ENCODE measurements at regions not wholly inside any gene's neighbourhood (a gene's known extent, or its start where the extent isn't known, plus 50 kb on each side); places are given as distances from the start of the nearest gene placed in this dataset.

GRCh38 chr3:64464955-64465354 lies 222.8 kb downstream of the ADAMTS9 start:
- H3K9me3 Mint-ChIP-seq = peaks cover 2% of the 10 kb centered on the region
- H3K36me3 Mint-ChIP-seq = no peaks in the 10 kb centered on the region
- H3K27ac Mint-ChIP-seq = no peak overlapping the region
- H3K4me3 Mint-ChIP-seq = no peak overlapping the region
- peaks cover 41% of the 10 kb centered on the region for H3K27me3 Mint-ChIP-seq
- ATAC-seq = no peak
- H3K4me1 Mint-ChIP-seq = peaks cover 8% of the 10 kb centered on the region

DNA sequence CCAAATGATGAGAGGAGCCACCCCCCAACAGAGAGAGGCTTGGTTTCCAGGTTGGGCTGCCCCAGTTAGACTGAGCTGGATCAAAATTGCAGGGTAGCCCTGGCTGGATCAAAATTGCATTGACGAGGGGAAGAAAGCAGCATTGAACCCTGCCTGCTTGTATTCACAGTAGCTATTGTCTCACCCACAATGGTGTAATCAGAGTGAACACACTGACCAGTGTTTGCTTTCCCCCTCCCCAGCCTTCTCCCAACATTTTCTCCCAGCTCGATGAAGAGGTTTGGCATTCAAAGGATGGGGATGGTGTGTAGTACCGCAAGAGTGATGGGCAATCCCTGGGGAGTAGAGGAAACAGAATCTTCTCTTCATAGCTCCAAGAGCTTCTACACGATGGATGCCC lies 223.8 kb downstream of the ADAMTS9 start:
- no peak for ATAC-seq
- Mint-ChIP-seq H3K9me3 (peaks cover 2% of the 10 kb centered on the region), H3K27ac (no peak overlapping the region), H3K27me3 (peaks cover 36% of the 10 kb centered on the region), H3K4me1 (peaks cover 8% of the 10 kb centered on the region), H3K36me3 (no peaks in the 10 kb centered on the region), H3K4me3 (no peak overlapping the region)

DNA sequence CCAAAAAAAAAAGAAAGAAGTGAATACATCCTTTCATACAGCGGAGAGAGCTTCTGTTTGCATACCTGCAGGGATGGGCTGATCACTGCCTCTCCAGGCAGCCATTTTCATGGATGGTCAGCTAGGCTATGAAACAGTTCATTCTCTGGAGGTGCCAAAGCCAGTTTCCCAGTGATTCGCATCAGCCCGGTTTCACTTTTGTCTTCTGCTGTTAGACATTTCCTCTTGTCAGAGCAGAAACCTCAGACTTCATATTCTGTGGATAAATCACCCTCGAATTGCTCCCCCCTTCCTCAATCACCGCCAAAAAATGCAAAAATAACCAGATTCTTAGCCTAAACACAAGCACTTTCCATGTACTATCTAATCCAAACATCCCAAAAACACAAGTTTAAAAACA lies 225.6 kb downstream of the ADAMTS9 start:
- ATAC-seq = no peak
- H3K9me3 Mint-ChIP-seq = peaks cover 2% of the 10 kb centered on the region
- H3K36me3 Mint-ChIP-seq = no peaks in the 10 kb centered on the region
- peaks cover 22% of the 10 kb centered on the region for H3K27me3 Mint-ChIP-seq
- H3K4me3 Mint-ChIP-seq = no peak overlapping the region
- no peak overlapping the region for H3K27ac Mint-ChIP-seq
- H3K4me1 Mint-ChIP-seq = peaks cover 8% of the 10 kb centered on the region

DNA sequence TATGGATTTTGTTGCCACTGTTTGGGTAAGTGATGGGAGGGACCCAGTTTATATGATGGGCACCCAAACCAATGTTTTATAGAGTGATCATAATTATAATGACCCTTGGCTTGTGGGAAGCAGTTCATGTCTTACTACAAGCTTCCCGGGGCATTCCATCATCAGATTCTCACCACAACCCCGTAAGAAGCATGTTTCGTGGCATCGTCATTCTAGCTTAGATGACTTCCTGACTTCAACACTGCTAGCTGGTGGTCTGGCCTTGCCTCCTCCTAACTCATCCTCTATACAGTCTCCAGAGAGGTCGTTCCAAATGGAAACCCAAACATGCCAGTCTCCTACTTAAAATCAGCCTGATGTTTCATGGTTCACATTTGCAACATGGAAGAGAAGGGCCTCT lies 226.9 kb downstream of the ADAMTS9 start:
- Mint-ChIP-seq H3K36me3 (no peaks in the 10 kb centered on the region), H3K27ac (no peak overlapping the region), H3K4me3 (no peak overlapping the region), H3K4me1 (peaks cover 8% of the 10 kb centered on the region), H3K9me3 (peaks cover under 1% of the 10 kb centered on the region), H3K27me3 (peaks cover 20% of the 10 kb centered on the region)
- no peak for ATAC-seq

GRCh38 chr3:64460141-64460730 lies 227.6 kb downstream of the ADAMTS9 start:
- no peak overlapping the region for H3K27ac Mint-ChIP-seq
- H3K27me3 Mint-ChIP-seq = peaks cover 21% of the 10 kb centered on the region
- no peak for ATAC-seq

GRCh38 chr3:64459711-64460110 lies 228.1 kb downstream of the ADAMTS9 start:
- Mint-ChIP-seq H3K4me3 (no peak overlapping the region), H3K36me3 (no peaks in the 10 kb centered on the region)
- no peak for ATAC-seq

More at GRCh38 chr3:64460141-64460730, 227.6 kb downstream of the ADAMTS9 start:
- Mint-ChIP-seq H3K9me3 (no peaks in the 10 kb centered on the region), H3K4me3 (no peak overlapping the region), H3K4me1 (peaks cover 8% of the 10 kb centered on the region), H3K36me3 (no peaks in the 10 kb centered on the region)

GRCh38 chr3:64457811-64458210 lies 230.0 kb downstream of the ADAMTS9 start:
- Mint-ChIP-seq H3K27ac (no peak overlapping the region), H3K4me3 (no peak overlapping the region), H3K27me3 (peaks cover 17% of the 10 kb centered on the region), H3K36me3 (no peaks in the 10 kb centered on the region), H3K9me3 (no peaks in the 10 kb centered on the region), H3K4me1 (peaks cover 7% of the 10 kb centered on the region)
- ATAC-seq = no peak

More at GRCh38 chr3:64459711-64460110, 228.1 kb downstream of the ADAMTS9 start:
- Mint-ChIP-seq H3K9me3 (no peaks in the 10 kb centered on the region), H3K27me3 (peaks cover 21% of the 10 kb centered on the region), H3K27ac (no peak overlapping the region), H3K4me1 (peaks cover 8% of the 10 kb centered on the region)

- H3K27ac Mint-ChIP-seq = no peak overlapping the region
- ATAC-seq = no peak
- H3K9me3 Mint-ChIP-seq = no peaks in the 10 kb centered on the region
- H3K4me3 Mint-ChIP-seq = no peak overlapping the region
- H3K4me1 Mint-ChIP-seq = no peaks in the 10 kb centered on the region
- no peaks in the 10 kb centered on the region for H3K36me3 Mint-ChIP-seq
- peaks cover 13% of the 10 kb centered on the region for H3K27me3 Mint-ChIP-seq
Measured at GRCh38 chr3:64456674-64457073, 231.1 kb downstream of the ADAMTS9 start.

GRCh38 chr3:64455351-64455750 lies 230.1 kb upstream of the PRICKLE2 start:
- H3K4me3 Mint-ChIP-seq = no peak overlapping the region
- no peak for ATAC-seq
- no peaks in the 10 kb centered on the region for H3K36me3 Mint-ChIP-seq
- no peaks in the 10 kb centered on the region for H3K9me3 Mint-ChIP-seq
- peaks cover 6% of the 10 kb centered on the region for H3K4me1 Mint-ChIP-seq
- H3K27ac Mint-ChIP-seq = no peak overlapping the region
- H3K27me3 Mint-ChIP-seq = peaks cover 16% of the 10 kb centered on the region

DNA sequence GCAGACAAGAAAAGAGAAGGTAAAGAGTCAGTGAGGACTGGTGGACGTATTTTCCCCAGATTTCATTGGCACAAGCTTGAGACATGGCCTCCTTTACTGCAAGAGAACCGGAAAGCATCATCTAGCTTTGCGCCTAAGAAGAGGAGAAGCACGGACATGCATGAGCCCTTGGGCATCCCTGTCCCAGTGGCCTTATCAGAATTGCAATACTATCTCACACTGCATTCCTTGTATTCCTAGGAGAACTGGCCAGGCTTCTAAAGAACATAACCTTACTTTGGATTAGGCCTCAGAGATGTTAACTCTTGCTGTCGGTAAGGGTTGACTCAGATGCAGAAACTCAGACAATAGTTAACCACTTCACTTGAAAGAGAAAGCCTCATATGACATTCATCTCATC lies 229.5 kb upstream of the PRICKLE2 start:
- no peak for ATAC-seq
- Mint-ChIP-seq H3K4me1 (peaks cover 6% of the 10 kb centered on the region), H3K36me3 (no peaks in the 10 kb centered on the region), H3K4me3 (no peak overlapping the region), H3K27me3 (peaks cover 16% of the 10 kb centered on the region), H3K9me3 (no peaks in the 10 kb centered on the region), H3K27ac (no peak overlapping the region)

DNA sequence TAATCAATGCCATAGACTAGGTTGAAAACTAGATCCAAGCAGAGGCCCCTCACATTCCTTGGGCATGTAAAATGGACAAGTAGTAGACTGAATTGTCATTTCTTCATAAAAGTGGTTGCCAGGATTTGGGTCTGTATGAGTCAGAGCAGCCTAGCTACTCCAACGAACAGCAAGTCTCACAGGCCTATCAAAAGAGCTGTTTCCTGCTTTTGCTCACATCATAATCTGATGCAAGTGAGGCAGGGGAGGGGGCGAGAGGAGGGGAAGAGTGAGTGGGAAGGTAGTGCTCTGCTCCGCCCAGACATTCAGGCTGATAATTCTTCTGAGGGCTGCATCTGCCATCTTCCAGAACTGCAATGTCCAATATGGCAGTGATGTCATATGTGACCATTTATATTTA lies 228.9 kb upstream of the PRICKLE2 start:
- H3K4me3 Mint-ChIP-seq = no peak overlapping the region
- peaks cover 19% of the 10 kb centered on the region for H3K27me3 Mint-ChIP-seq
- ATAC-seq = no peak
- H3K36me3 Mint-ChIP-seq = no peaks in the 10 kb centered on the region
- peaks cover 6% of the 10 kb centered on the region for H3K4me1 Mint-ChIP-seq
- no peaks in the 10 kb centered on the region for H3K9me3 Mint-ChIP-seq
- no peak overlapping the region for H3K27ac Mint-ChIP-seq

DNA sequence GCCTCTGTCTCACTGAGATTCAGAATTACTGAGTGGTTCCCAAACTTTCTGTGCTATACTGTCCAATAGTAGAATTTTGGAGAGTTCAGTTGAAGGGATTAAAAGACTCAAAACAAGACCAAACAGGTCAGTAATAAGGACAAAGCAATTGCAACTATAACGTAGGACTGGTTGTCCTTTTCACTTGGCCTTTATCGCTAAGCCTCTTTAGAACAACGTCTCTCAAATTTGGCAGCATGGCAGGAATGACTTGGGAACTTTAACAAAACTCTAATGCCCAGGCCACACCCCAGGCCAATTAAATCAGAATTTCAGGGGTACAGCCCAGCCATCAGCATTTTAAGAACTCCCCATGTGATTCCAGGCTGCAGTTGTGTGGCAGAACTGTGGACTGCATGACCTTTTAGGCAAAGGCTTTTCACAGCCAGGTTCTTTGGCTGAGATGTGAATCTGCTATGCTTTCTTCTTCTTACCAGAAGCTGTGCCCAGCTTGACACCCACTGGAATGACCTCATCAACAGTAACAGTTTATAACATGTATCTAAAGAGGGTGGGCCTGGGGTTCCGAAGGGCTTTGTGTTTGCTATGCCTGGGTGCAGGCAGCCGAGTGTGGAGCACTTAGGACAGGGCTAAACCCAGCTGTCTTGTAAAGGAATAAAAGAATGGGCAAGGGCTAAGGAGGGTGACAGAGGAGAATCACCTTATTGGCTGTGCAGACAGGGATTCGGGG lies 226.2 kb upstream of the PRICKLE2 start:
- Mint-ChIP-seq H3K27me3 (peaks cover 46% of the 10 kb centered on the region), H3K4me1 (peaks cover 6% of the 10 kb centered on the region), H3K9me3 (no peaks in the 10 kb centered on the region), H3K36me3 (no peaks in the 10 kb centered on the region), H3K27ac (no peak overlapping the region), H3K4me3 (no peak overlapping the region)
- no peak for ATAC-seq

GRCh38 chr3:64450396-64450956 lies 225.2 kb upstream of the PRICKLE2 start:
- peaks cover 49% of the 10 kb centered on the region for H3K27me3 Mint-ChIP-seq
- ATAC-seq = no peak
- H3K36me3 Mint-ChIP-seq = no peaks in the 10 kb centered on the region
- H3K27ac Mint-ChIP-seq = no peak overlapping the region
- H3K4me1 Mint-ChIP-seq = peaks cover 10% of the 10 kb centered on the region
- no peaks in the 10 kb centered on the region for H3K9me3 Mint-ChIP-seq
- no peak overlapping the region for H3K4me3 Mint-ChIP-seq

- no peaks in the 10 kb centered on the region for H3K36me3 Mint-ChIP-seq
- no peaks in the 10 kb centered on the region for H3K9me3 Mint-ChIP-seq
- peaks cover 12% of the 10 kb centered on the region for H3K4me1 Mint-ChIP-seq
- H3K27me3 Mint-ChIP-seq = peaks cover 60% of the 10 kb centered on the region
- no peak for ATAC-seq
- no peak overlapping the region for H3K4me3 Mint-ChIP-seq
- no peak overlapping the region for H3K27ac Mint-ChIP-seq
Measured at GRCh38 chr3:64449026-64449425, 223.8 kb upstream of the PRICKLE2 start.

DNA sequence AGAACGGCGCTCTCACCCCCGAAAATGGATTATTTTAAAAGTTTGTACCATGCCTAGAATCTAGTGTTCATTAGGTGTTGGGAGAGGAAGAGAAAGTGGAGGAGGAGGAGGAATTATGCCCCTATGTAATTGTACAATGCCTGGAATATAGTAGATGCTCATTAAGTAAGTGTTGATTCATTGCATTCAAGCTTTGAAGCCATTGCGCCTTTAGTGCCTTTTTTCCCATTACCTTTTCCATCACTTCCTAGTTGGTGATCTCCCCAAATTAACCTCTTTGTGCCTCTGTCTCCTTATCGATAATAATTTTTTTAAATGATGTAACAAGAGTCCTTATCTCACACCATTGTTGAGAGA lies 220.7 kb upstream of the PRICKLE2 start:
- H3K27ac Mint-ChIP-seq = no peak overlapping the region

More for the DNA sequence above, 220.7 kb upstream of the PRICKLE2 start:
- no peaks in the 10 kb centered on the region for H3K9me3 Mint-ChIP-seq
- ATAC-seq = no peak
- peaks cover 78% of the 10 kb centered on the region for H3K27me3 Mint-ChIP-seq
- peaks cover 11% of the 10 kb centered on the region for H3K4me1 Mint-ChIP-seq
- no peaks in the 10 kb centered on the region for H3K36me3 Mint-ChIP-seq
- H3K4me3 Mint-ChIP-seq = no peak overlapping the region

All from stimulated activated memory B cell treated with anti-CD40 and anti-IgM and Interleukin-4, amounts not matched to agents 10 μg/mL and 1 μg/mL and 100 μg/mL, for 72 hours (primary cell).